Nephron (organoid): ENCODE measurements at regions not wholly inside any gene's neighbourhood (a gene's known extent, or its start where the extent isn't known, plus 50 kb on each side); places are given as distances from the start of the nearest gene placed in this dataset.

Experiments used
- H3K27ac Mint-ChIP-seq, 3 experiments: 2 replicates each; pipeline ENCODE4 v1.8.0; 2020; ENCODE audit warnings: mixed read lengths in 3 of 3, mild to moderate bottlenecking in 2 of 3, moderate library complexity in 1 of 3
- H3K27me3 Mint-ChIP-seq: 2 replicates; pipeline ENCODE4 v1.8.0; 2021; ENCODE audit warnings: low read depth, mild to moderate bottlenecking, moderate library complexity, mixed read lengths
- H3K36me3 Mint-ChIP-seq: 2 replicates; pipeline ENCODE4 v1.8.0; 2020; ENCODE audit warnings: low read depth, mixed read lengths
- H3K4me1 Mint-ChIP-seq: 2 replicates; pipeline ENCODE4 v1.8.0; 2020; ENCODE audit warnings: mixed read lengths
- H3K4me3 Mint-ChIP-seq, 3 experiments: 2 replicates each; pipeline ENCODE4 v1.8.0; 2020; ENCODE audit warnings: mild to moderate bottlenecking in 3 of 3, mixed read lengths in 3 of 3, moderate library complexity in 2 of 3
- H3K9me3 Mint-ChIP-seq: 2 replicates; pipeline ENCODE4 v1.8.0; 2020; ENCODE audit warnings: mixed read lengths
- CTCF ChIP-seq, 3 experiments: fragments of 200-600 bp; sonication (generic); IDR thresholded peaks; one replicate each; pipeline ENCODE4 v1.5.0; 2021; ENCODE audit warnings: antibody characterized with exemption in 3 of 3; ENCODE audit not compliant: unreplicated experiment in 3 of 3

- peaks cover 19% of the 10 kb centered on the region for H3K4me1 Mint-ChIP-seq
- H3K36me3 Mint-ChIP-seq = no peaks in the 10 kb centered on the region
- peaks cover 19% of the 10 kb centered on the region for H3K27me3 Mint-ChIP-seq
- TF ChIP-seq CTCF (IDR thresholded peaks at IDR 0.05; ENCODE audit: unreplicated experiment in 3 of 3) = no peak
- no peak overlapping the region for H3K4me3 Mint-ChIP-seq
- no peaks in the 10 kb centered on the region for H3K9me3 Mint-ChIP-seq
- no peak overlapping the region for H3K27ac Mint-ChIP-seq
Measured at GRCh38 chr2:236944561-236944960, 141.1 kb upstream of the COPS8 start.

- Mint-ChIP-seq H3K9me3 (no peaks in the 10 kb centered on the region), H3K4me1 (peaks cover 11% of the 10 kb centered on the region), H3K27me3 (peaks cover 14% of the 10 kb centered on the region), H3K36me3 (no peaks in the 10 kb centered on the region), H3K27ac (no peak overlapping the region), H3K4me3 (no peak overlapping the region)
- TF ChIP-seq CTCF (IDR thresholded peaks at IDR 0.05; ENCODE audit: unreplicated experiment in 3 of 3) = no peak
Measured at GRCh38 chr2:236945431-236946016, 140.2 kb upstream of the COPS8 start.

- no peak overlapping the region for H3K27ac Mint-ChIP-seq
- peaks cover 9% of the 10 kb centered on the region for H3K9me3 Mint-ChIP-seq
- peaks cover 6% of the 10 kb centered on the region for H3K36me3 Mint-ChIP-seq
- H3K4me3 Mint-ChIP-seq = no peak overlapping the region
- no peak for TF ChIP-seq CTCF (IDR thresholded peaks at IDR 0.05; ENCODE audit: unreplicated experiment in 3 of 3)
- H3K27me3 Mint-ChIP-seq = peaks cover 10% of the 10 kb centered on the region
- H3K4me1 Mint-ChIP-seq = no peaks in the 10 kb centered on the region
Measured at GRCh38 chr2:236946871-236947270, 138.8 kb upstream of the COPS8 start.

GRCh38 chr2:236947294-236947693, 138.4 kb upstream of the COPS8 start:
- Mint-ChIP-seq H3K9me3 (peaks cover 12% of the 10 kb centered on the region), H3K4me3 (no peak overlapping the region), H3K4me1 (no peaks in the 10 kb centered on the region), H3K36me3 (peaks cover 8% of the 10 kb centered on the region), H3K27me3 (peaks cover 10% of the 10 kb centered on the region), H3K27ac (no peak overlapping the region)
- no peak for TF ChIP-seq CTCF (IDR thresholded peaks at IDR 0.05; ENCODE audit: unreplicated experiment in 3 of 3)

- Mint-ChIP-seq H3K36me3 (peaks cover 8% of the 10 kb centered on the region), H3K4me1 (no peaks in the 10 kb centered on the region), H3K9me3 (peaks cover 12% of the 10 kb centered on the region)
Measured at GRCh38 chr2:236947896-236948295, 137.8 kb upstream of the COPS8 start.

More at GRCh38 chr2:236947896-236948295, 137.8 kb upstream of the COPS8 start:
- Mint-ChIP-seq H3K4me3 (no peak overlapping the region), H3K27ac (no peak overlapping the region), H3K27me3 (peaks cover 15% of the 10 kb centered on the region)
- TF ChIP-seq CTCF (IDR thresholded peaks at IDR 0.05; ENCODE audit: unreplicated experiment in 3 of 3) = no peak
